K562 (cell line): ENCODE measurements at regions not wholly inside any gene's neighbourhood (a gene's known extent, or its start where the extent isn't known, plus 50 kb on each side); places are given as distances from the start of the nearest gene placed in this dataset.
A peak's percentile ranks its signal among the peaks of the same experiment; 100 is the strongest.

Experiments
- ATF6 ChIP-seq: sonication (generic); formaldehyde crosslinking; IDR thresholded peaks from 2 replicates; pipeline ENCODE4 v1.4.0; 2020; ENCODE audit warnings: mild to moderate bottlenecking, missing genetic modification reagents
- ETV1 ChIP-seq: fragments of 450-650 bp; conservative IDR thresholded peaks from 2 replicates; pipeline ENCODE4 v1.6.1; 2016; ENCODE audit warnings: missing genetic modification characterization, control low read depth, low read depth, missing compliant biosample characterization
- MIER1 ChIP-seq: fragments of 450-650 bp; IDR thresholded peaks from 2 replicates; pipeline ENCODE4 v1.6.1; 2016; ENCODE audit warnings: antibody characterized with exemption, mild to moderate bottlenecking, low read depth
- NCOA4 ChIP-seq: fragments of 450-650 bp; IDR thresholded peaks from 2 replicates; pipeline ENCODE4 v1.6.1; 2018; ENCODE audit warnings: mild to moderate bottlenecking; ENCODE audit not compliant: partially characterized antibody
- PCBP1 ChIP-seq: fragments of 200-400 bp; formaldehyde crosslinking; IDR thresholded peaks from 2 replicates; pipeline ENCODE4 v1.6.1; 2018; ENCODE audit warnings: mild to moderate bottlenecking, low read depth, low read length; ENCODE audit not compliant: poor library complexity, severe bottlenecking
- POLR2G ChIP-seq: fragments of 200-400 bp; formaldehyde crosslinking; IDR thresholded peaks from 2 replicates; pipeline ENCODE4 v1.6.1; 2017; ENCODE audit warnings: low read depth, mild to moderate bottlenecking, antibody characterized with exemption, low read length, moderate library complexity
- TAF7 ChIP-seq: fragments of 450-650 bp; IDR thresholded peaks from 2 replicates; pipeline ENCODE4 v1.6.1; 2016; ENCODE audit warnings: missing genetic modification characterization, missing compliant biosample characterization
- ZNF134 ChIP-seq: fragments of 250-450 bp; sonication (Bioruptor Pico); conservative IDR thresholded peaks from 2 replicates; pipeline ENCODE4 v1.4.0; 2020
- TF ChIP-seq, protein P1 (sequence below): fragments of 450-650 bp; IDR thresholded peaks from 2 replicates; pipeline ENCODE4 v1.6.1; 2016; ENCODE audit warnings: mild to moderate bottlenecking, moderate library complexity
- TF ChIP-seq, protein P2 (sequence below): fragments of 250-450 bp; sonication (Bioruptor Pico); IDR thresholded peaks from 2 replicates; pipeline ENCODE4 v1.4.0; 2020; ENCODE audit warnings: mild to moderate bottlenecking, moderate library complexity
- TF ChIP-seq, protein P3 (sequence below): fragments of 250-450 bp; sonication (Bioruptor Pico); IDR thresholded peaks from 2 replicates; pipeline ENCODE4 v1.8.0; 2021; ENCODE audit warnings: mild to moderate bottlenecking, moderate library complexity

DNA sequence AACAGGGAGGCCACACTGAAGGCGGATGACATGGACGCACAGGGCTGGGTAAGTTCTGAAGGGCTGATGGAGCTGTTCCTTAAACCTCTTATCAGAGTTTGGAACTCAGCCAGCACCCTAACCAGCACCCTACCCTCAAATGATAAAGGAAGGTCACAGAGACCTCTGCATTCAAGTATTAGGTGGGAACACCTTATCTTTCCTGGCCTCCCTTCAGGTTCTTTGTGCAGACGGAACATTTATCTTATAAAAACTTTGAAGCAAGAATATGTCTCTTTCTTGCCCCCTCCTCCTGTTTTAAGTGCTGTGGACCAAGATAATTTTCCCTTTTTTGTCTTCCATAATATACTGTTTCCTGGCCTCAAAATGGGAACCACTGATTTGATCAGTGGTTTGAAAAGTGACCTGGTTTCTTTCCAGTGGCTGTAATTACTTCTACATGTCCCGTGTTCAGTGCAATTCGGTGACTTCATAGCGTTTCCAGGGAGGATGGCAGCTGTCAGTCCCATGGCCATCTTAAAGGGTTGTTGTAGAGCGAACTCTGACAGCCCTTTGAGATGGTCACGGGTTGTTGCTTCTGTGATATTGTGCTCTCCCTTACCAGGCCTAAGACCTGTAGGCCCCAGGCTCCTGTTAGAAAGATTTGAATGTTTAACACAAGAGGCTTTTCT lies 213.2 kb upstream of the MYLIP start (continued):
- TF ChIP-seq, protein P1, sequence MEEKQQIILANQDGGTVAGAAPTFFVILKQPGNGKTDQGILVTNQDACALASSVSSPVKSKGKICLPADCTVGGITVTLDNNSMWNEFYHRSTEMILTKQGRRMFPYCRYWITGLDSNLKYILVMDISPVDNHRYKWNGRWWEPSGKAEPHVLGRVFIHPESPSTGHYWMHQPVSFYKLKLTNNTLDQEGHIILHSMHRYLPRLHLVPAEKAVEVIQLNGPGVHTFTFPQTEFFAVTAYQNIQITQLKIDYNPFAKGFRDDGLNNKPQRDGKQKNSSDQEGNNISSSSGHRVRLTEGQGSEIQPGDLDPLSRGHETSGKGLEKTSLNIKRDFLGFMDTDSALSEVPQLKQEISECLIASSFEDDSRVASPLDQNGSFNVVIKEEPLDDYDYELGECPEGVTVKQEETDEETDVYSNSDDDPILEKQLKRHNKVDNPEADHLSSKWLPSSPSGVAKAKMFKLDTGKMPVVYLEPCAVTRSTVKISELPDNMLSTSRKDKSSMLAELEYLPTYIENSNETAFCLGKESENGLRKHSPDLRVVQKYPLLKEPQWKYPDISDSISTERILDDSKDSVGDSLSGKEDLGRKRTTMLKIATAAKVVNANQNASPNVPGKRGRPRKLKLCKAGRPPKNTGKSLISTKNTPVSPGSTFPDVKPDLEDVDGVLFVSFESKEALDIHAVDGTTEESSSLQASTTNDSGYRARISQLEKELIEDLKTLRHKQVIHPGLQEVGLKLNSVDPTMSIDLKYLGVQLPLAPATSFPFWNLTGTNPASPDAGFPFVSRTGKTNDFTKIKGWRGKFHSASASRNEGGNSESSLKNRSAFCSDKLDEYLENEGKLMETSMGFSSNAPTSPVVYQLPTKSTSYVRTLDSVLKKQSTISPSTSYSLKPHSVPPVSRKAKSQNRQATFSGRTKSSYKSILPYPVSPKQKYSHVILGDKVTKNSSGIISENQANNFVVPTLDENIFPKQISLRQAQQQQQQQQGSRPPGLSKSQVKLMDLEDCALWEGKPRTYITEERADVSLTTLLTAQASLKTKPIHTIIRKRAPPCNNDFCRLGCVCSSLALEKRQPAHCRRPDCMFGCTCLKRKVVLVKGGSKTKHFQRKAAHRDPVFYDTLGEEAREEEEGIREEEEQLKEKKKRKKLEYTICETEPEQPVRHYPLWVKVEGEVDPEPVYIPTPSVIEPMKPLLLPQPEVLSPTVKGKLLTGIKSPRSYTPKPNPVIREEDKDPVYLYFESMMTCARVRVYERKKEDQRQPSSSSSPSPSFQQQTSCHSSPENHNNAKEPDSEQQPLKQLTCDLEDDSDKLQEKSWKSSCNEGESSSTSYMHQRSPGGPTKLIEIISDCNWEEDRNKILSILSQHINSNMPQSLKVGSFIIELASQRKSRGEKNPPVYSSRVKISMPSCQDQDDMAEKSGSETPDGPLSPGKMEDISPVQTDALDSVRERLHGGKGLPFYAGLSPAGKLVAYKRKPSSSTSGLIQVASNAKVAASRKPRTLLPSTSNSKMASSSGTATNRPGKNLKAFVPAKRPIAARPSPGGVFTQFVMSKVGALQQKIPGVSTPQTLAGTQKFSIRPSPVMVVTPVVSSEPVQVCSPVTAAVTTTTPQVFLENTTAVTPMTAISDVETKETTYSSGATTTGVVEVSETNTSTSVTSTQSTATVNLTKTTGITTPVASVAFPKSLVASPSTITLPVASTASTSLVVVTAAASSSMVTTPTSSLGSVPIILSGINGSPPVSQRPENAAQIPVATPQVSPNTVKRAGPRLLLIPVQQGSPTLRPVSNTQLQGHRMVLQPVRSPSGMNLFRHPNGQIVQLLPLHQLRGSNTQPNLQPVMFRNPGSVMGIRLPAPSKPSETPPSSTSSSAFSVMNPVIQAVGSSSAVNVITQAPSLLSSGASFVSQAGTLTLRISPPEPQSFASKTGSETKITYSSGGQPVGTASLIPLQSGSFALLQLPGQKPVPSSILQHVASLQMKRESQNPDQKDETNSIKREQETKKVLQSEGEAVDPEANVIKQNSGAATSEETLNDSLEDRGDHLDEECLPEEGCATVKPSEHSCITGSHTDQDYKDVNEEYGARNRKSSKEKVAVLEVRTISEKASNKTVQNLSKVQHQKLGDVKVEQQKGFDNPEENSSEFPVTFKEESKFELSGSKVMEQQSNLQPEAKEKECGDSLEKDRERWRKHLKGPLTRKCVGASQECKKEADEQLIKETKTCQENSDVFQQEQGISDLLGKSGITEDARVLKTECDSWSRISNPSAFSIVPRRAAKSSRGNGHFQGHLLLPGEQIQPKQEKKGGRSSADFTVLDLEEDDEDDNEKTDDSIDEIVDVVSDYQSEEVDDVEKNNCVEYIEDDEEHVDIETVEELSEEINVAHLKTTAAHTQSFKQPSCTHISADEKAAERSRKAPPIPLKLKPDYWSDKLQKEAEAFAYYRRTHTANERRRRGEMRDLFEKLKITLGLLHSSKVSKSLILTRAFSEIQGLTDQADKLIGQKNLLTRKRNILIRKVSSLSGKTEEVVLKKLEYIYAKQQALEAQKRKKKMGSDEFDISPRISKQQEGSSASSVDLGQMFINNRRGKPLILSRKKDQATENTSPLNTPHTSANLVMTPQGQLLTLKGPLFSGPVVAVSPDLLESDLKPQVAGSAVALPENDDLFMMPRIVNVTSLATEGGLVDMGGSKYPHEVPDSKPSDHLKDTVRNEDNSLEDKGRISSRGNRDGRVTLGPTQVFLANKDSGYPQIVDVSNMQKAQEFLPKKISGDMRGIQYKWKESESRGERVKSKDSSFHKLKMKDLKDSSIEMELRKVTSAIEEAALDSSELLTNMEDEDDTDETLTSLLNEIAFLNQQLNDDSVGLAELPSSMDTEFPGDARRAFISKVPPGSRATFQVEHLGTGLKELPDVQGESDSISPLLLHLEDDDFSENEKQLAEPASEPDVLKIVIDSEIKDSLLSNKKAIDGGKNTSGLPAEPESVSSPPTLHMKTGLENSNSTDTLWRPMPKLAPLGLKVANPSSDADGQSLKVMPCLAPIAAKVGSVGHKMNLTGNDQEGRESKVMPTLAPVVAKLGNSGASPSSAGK = no peak
- TF ChIP-seq NCOA4 (no peak), ETV1 (tag) (peak; percentile 48), ZNF134 (CRISPR knock-in tag) (no peak), POLR2G (no peak), PCBP1 (no peak), ATF6 (peak; percentile 81; the same call in 1 of the 2 replicates), TAF7 (tag) (no peak), MIER1 (0 out of 2 replicates have a peak, but pooled peaks have one; percentile 12)
- TF ChIP-seq, protein P2, sequence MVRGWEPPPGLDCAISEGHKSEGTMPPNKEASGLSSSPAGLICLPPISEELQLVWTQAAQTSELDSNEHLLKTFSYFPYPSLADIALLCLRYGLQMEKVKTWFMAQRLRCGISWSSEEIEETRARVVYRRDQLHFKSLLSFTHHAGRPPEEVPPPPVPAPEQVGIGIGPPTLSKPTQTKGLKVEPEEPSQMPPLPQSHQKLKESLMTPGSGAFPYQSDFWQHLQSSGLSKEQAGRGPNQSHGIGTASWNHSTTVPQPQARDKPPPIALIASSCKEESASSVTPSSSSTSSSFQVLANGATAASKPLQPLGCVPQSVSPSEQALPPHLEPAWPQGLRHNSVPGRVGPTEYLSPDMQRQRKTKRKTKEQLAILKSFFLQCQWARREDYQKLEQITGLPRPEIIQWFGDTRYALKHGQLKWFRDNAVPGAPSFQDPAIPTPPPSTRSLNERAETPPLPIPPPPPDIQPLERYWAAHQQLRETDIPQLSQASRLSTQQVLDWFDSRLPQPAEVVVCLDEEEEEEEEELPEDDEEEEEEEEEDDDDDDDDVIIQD (CRISPR knock-in tag) = no peak
- TF ChIP-seq, protein P3, sequence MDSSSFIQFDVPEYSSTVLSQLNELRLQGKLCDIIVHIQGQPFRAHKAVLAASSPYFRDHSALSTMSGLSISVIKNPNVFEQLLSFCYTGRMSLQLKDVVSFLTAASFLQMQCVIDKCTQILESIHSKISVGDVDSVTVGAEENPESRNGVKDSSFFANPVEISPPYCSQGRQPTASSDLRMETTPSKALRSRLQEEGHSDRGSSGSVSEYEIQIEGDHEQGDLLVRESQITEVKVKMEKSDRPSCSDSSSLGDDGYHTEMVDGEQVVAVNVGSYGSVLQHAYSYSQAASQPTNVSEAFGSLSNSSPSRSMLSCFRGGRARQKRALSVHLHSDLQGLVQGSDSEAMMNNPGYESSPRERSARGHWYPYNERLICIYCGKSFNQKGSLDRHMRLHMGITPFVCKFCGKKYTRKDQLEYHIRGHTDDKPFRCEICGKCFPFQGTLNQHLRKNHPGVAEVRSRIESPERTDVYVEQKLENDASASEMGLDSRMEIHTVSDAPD (CRISPR knock-in tag) = no peak
